ENCODE measurements at regions not wholly inside any gene's neighbourhood (a gene's known extent, or its start where the extent isn't known, plus 50 kb on each side); places are given as distances from the start of the nearest gene placed in this dataset.

DNA sequence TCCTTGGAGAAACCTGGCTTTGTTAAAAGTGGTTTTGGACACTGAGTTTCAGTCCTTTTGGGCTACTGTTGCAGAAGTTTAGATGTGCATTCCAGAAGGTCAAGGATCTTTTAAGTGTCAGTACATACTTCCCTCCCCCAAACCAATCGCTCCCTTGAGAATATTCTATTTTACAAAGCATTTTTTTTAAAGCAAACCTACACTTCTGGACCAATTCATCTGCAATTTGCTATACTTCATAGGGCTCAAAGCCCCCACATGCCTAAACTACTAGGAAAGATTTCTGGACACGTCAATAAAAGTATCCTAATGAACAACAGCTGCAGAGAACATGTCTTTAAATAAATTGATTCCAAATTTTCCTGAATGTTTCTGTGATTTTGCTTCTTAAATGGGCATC, 157.6 kb downstream of the RDH14 start:
- H3K9me3 ChIP-seq (replicated peaks; ENCODE audit: control insufficient read depth, insufficient read depth, low read length): no peaks in the 10 kb centered on the region
- H3K4me3 ChIP-seq (replicated peaks in 1 of 3; ENCODE audit: insufficient read depth in 1 of 3, low read depth in 1 of 3, low read length in 3 of 3): no peak overlapping the region
- dilution Hi-C loops (cut with MboI; ENCODE audit: extremely low pct_ligation_motif_present, low sequenced_read_pairs) (no loop called here), intact Hi-C loops (cut with micrococcal nuclease) (no loop called here)
- TF ChIP-seq, protein P1, sequence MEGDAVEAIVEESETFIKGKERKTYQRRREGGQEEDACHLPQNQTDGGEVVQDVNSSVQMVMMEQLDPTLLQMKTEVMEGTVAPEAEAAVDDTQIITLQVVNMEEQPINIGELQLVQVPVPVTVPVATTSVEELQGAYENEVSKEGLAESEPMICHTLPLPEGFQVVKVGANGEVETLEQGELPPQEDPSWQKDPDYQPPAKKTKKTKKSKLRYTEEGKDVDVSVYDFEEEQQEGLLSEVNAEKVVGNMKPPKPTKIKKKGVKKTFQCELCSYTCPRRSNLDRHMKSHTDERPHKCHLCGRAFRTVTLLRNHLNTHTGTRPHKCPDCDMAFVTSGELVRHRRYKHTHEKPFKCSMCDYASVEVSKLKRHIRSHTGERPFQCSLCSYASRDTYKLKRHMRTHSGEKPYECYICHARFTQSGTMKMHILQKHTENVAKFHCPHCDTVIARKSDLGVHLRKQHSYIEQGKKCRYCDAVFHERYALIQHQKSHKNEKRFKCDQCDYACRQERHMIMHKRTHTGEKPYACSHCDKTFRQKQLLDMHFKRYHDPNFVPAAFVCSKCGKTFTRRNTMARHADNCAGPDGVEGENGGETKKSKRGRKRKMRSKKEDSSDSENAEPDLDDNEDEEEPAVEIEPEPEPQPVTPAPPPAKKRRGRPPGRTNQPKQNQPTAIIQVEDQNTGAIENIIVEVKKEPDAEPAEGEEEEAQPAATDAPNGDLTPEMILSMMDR (IDR thresholded peaks at IDR 0.05; ENCODE audit: extremely low read depth in 1 of 2, insufficient read depth in 1 of 2, low read depth in 1 of 2, low read length in 2 of 2): no peak
- TF ChIP-seq JUN (IDR thresholded peaks at IDR 0.05; ENCODE audit: borderline replicate concordance, insufficient read depth, insufficient read length, low read depth) (no peak), FOS (IDR thresholded peaks at IDR 0.05; ENCODE audit: borderline replicate concordance, insufficient read depth, low read length) (no peak), EZH2 (IDR thresholded peaks at IDR 0.05; ENCODE audit: borderline replicate concordance, low read depth, low read length, severe bottlenecking) (no peak), POLR2A (IDR thresholded peaks at IDR 0.05; ENCODE audit: low read depth, low read length) (no peak), POLR2AphosphoS5 (IDR thresholded peaks at IDR 0.05; ENCODE audit: insufficient read depth, low read depth, low read length) (no peak), GATA2 (IDR thresholded peaks at IDR 0.05; ENCODE audit: insufficient read depth, insufficient read length, low read depth, low read length) (no peak), MYC (IDR thresholded peaks at IDR 0.05; ENCODE audit: low read depth, low read length) (no peak)
- TF ChIP-seq, protein P2, sequence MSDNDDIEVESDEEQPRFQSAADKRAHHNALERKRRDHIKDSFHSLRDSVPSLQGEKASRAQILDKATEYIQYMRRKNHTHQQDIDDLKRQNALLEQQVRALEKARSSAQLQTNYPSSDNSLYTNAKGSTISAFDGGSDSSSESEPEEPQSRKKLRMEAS (IDR thresholded peaks at IDR 0.05; ENCODE audit: insufficient read depth, insufficient read length): no peak
- no peak overlapping the region for H3K27ac ChIP-seq (ENCODE audit: insufficient read depth, low read depth, low read length)
- FAIRE-seq (no peak), DNase-seq (ENCODE audit: low read depth, low spot score) (no peak)
- H3K36me3 ChIP-seq (ENCODE audit: control insufficient read depth in 2 of 2, extremely low read depth in 1 of 2, insufficient read depth in 2 of 2, low read length in 2 of 2): no peaks in the 10 kb centered on the region
- no peaks in the 10 kb centered on the region for H4K20me1 ChIP-seq (replicated peaks; ENCODE audit: control insufficient read depth, extremely low read depth, insufficient read depth, low read length)
- no peaks in the 10 kb centered on the region for H3K9me1 ChIP-seq (replicated peaks; ENCODE audit: control insufficient read depth, extremely low read depth, insufficient read depth, low read length)
- no TSS peak for BruUV-seq (replicated peaks)
- CTCF ChIA-PET: interaction anchor here (1.0 to 2.2 kb wide), 3 partner anchors 9 to 16 kb away, joined by 3 to 7 read pairs (median 5); no protein-coding TSS in a partner anchor
- H3K4me2 ChIP-seq (ENCODE audit: insufficient read depth, low read length): no peak overlapping the region
- no peak overlapping the region for H2AFZ ChIP-seq (ENCODE audit: low read depth, low read length)
- no peaks in the 10 kb centered on the region for H3K79me2 ChIP-seq (ENCODE audit: control insufficient read depth, insufficient read depth, low read length)
- POLR2A ChIA-PET: no interaction called here
- H3K9ac ChIP-seq (replicated peaks; ENCODE audit: extremely low read depth, insufficient read depth, low read length): no peak overlapping the region
- no peaks in the 10 kb centered on the region for H3K4me1 ChIP-seq (ENCODE audit: control insufficient read depth, extremely low read depth, insufficient read depth, low read length)
- H3K27me3 ChIP-seq (ENCODE audit: control insufficient read depth in 2 of 2, insufficient read depth in 2 of 2, low read length in 2 of 2): no peaks in the 10 kb centered on the region

All from endothelial cell of umbilical vein (primary cell).